HCT116 (cell line): ENCODE measurements at regions not wholly inside any gene's neighbourhood (a gene's known extent, or its start where the extent isn't known, plus 50 kb on each side); places are given as distances from the start of the nearest gene placed in this dataset.

Source experiments
- CTCF ChIP-seq, 3 experiments: fragments of 200-600 bp in 1 of 3; sonication (generic) in 1 of 3; IDR thresholded peaks in 2 of 3; conservative IDR thresholded peaks in 1 of 3; 2 replicates each; pipeline ENCODE4 v1.5.1; 2012 to 2017; ENCODE audit warnings: low read depth in 2 of 3, low read length in 2 of 3, antibody characterized with exemption in 1 of 3, borderline replicate concordance in 1 of 3, control low read depth in 1 of 3, mild to moderate bottlenecking in 1 of 3, mixed read lengths in 1 of 3, mixed run types in 1 of 3, moderate library complexity in 1 of 3; ENCODE audit not compliant: insufficient read depth in 1 of 3
- EGR1 ChIP-seq: IDR thresholded peaks from 2 replicates; pipeline ENCODE4 v1.6.1; 2012; ENCODE audit warnings: low read depth
- MAX ChIP-seq: IDR thresholded peaks from 2 replicates; pipeline ENCODE4 v1.6.1; 2012
- RAD21 ChIP-seq: IDR thresholded peaks from 2 replicates; pipeline ENCODE4 v1.6.1; 2012; ENCODE audit warnings: low read depth, mild to moderate bottlenecking
- REST ChIP-seq: IDR thresholded peaks from 2 replicates; pipeline ENCODE4 v1.6.1; 2012; ENCODE audit warnings: low read depth
- ZNF274 ChIP-seq: fragments of 200-500 bp; sonication (Bioruptor generic); IDR thresholded peaks from 2 replicates; pipeline ENCODE4 v1.6.1; 2014; ENCODE audit warnings: mild to moderate bottlenecking, low read depth, low read length, inconsistent platforms

- TF ChIP-seq REST, result no peak
- TF ChIP-seq RAD21, result no peak
- TF ChIP-seq ZNF274, result no peak
- TF ChIP-seq CTCF (IDR thresholded peaks at IDR 0.05 in 2 of 3, conservative IDR thresholded peaks at IDR 0.05 in 1 of 3; ENCODE audit: borderline replicate concordance in 1 of 3, insufficient read depth in 1 of 3, low read depth in 2 of 3, low read length in 2 of 3), result no peak
- no peak for TF ChIP-seq MAX
- TF ChIP-seq EGR1, result no peak
These were observed 84.1 kb upstream of the RRP15 start for GRCh38 chr1:218200979-218201378.
